Adrenal gland (tissue), 5 donors: ENCODE measurements at regions not wholly inside any gene's neighbourhood (a gene's known extent, or its start where the extent isn't known, plus 50 kb on each side); places are given as distances from the start of the nearest gene placed in this dataset.

Source experiments
- POLR2A ChIP-seq, 2 donors: fragments of 450-650 bp; IDR thresholded peaks; one replicate each; pipeline ENCODE4 v1.6.1; 2017; ENCODE audit warnings: antibody characterized with exemption in 2 of 2, mild to moderate bottlenecking in 2 of 2, moderate library complexity in 1 of 2
- TF ChIP-seq, protein P1 (sequence below), 6 experiments: fragments of 450-650 bp in 4 of 6; fragments of 200-600 bp in 2 of 6; sonication (generic) in 1 of 6; IDR thresholded peaks; 1 replicate in 5 of 6; 2 replicates in 1 of 6; pipeline versions ENCODE4 v1.5.1 to v1.8.0; 2016 to 2021; ENCODE audit warnings: antibody characterized with exemption in 6 of 6, mild to moderate bottlenecking in 2 of 6, moderate library complexity in 1 of 6
- donor health status: DM: no; HTN: no; CAD: no.

DNA sequence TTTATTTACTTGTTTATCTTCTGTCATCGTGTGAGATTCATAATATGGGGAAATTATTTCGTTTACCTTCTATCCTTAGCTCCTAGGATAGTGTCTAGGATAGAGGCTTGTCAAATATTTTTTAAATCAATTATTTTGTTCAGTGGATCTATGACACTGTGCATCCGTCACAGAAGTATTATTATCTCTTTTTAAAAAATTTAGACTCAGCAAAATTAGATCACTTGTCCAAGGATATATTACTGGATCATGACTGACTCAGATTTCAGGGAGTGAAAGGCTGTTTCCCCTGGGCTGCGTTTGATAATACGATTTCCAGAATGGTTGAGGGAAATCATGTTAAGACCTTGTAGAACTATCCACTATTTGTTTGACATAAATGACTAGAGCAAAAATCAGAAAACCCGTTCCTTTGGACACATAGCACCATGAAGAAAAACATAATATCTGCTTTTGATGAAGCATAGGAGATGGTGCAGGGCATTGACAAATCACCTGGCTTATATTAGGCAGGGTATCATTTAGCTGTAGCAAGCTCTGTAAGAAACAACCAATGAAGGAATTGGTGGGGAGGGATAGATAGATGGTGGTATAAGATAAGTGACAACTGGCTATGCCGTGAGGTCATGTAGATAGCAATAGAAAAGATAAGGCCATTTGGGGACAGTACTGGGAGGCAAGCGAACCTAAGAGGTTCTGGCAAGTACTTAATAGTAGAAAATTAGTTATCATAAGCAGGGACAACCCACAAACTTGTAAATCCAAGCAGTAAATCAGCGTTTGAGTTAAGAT lies 465.2 kb upstream of the MAN1A1 start:
- TF ChIP-seq, protein P1, sequence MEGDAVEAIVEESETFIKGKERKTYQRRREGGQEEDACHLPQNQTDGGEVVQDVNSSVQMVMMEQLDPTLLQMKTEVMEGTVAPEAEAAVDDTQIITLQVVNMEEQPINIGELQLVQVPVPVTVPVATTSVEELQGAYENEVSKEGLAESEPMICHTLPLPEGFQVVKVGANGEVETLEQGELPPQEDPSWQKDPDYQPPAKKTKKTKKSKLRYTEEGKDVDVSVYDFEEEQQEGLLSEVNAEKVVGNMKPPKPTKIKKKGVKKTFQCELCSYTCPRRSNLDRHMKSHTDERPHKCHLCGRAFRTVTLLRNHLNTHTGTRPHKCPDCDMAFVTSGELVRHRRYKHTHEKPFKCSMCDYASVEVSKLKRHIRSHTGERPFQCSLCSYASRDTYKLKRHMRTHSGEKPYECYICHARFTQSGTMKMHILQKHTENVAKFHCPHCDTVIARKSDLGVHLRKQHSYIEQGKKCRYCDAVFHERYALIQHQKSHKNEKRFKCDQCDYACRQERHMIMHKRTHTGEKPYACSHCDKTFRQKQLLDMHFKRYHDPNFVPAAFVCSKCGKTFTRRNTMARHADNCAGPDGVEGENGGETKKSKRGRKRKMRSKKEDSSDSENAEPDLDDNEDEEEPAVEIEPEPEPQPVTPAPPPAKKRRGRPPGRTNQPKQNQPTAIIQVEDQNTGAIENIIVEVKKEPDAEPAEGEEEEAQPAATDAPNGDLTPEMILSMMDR (IDR thresholded peaks at IDR 0.05): no peak
- no peak for TF ChIP-seq POLR2A (IDR thresholded peaks at IDR 0.05)
